Testis (tissue), 2 donors: ENCODE measurements at regions not wholly inside any gene's neighbourhood (a gene's known extent, or its start where the extent isn't known, plus 50 kb on each side); places are given as distances from the start of the nearest gene placed in this dataset.

ENCODE experiments used
- CTCF ChIP-seq, 3 experiments: fragments of 450-650 bp in 2 of 3; fragments of 200-600 bp in 1 of 3; sonication (generic) in 1 of 3; IDR thresholded peaks; one replicate each; pipeline ENCODE4 v1.5.1; 2016 to 2019; ENCODE audit warnings: antibody characterized with exemption in 3 of 3, mild to moderate bottlenecking in 2 of 3, moderate library complexity in 1 of 3
- POLR2A ChIP-seq: fragments of 450-650 bp; IDR thresholded peaks from one replicate; pipeline ENCODE4 v1.6.1; 2017; ENCODE audit warnings: antibody characterized with exemption, mild to moderate bottlenecking, moderate library complexity

DNA sequence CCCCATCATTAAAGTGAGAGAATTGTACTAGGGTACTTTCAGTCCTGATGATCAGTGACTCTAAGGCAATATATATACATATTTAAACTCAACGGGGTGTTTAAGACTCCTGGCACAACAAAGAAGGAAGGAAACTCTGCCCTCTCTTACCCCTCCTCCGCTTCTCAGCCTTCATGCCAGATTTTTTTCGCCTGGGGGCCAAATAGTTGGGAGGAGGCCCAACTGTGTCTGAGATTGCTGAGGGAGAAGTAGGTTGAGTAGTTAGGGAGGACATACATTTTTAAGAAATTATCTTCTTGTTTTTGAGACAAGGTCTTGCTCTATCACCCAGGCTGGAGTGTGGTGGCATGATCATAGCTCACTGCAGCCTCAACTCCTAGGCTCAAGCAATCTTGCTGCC is 127.7 kb upstream of the SHB start:
- TF ChIP-seq CTCF (IDR thresholded peaks at IDR 0.05), result no peak
- no peak for TF ChIP-seq POLR2A
